ENCODE measurements at regions not wholly inside any gene's neighbourhood (a gene's known extent, or its start where the extent isn't known, plus 50 kb on each side); places are given as distances from the start of the nearest gene placed in this dataset.

- TF ChIP-seq, protein P1, sequence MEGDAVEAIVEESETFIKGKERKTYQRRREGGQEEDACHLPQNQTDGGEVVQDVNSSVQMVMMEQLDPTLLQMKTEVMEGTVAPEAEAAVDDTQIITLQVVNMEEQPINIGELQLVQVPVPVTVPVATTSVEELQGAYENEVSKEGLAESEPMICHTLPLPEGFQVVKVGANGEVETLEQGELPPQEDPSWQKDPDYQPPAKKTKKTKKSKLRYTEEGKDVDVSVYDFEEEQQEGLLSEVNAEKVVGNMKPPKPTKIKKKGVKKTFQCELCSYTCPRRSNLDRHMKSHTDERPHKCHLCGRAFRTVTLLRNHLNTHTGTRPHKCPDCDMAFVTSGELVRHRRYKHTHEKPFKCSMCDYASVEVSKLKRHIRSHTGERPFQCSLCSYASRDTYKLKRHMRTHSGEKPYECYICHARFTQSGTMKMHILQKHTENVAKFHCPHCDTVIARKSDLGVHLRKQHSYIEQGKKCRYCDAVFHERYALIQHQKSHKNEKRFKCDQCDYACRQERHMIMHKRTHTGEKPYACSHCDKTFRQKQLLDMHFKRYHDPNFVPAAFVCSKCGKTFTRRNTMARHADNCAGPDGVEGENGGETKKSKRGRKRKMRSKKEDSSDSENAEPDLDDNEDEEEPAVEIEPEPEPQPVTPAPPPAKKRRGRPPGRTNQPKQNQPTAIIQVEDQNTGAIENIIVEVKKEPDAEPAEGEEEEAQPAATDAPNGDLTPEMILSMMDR (IDR thresholded peaks at IDR 0.05; ENCODE audit: low read depth, low read length) = no peak
- no peak for TF ChIP-seq EZH2phosphoT487 (IDR thresholded peaks at IDR 0.05; ENCODE audit: low read depth)
Observed at GRCh38 chr12:23126794-23127193, 501.8 kb downstream of the ETNK1 start.
